NCI-H1694 (cell line): ENCODE measurements at regions not wholly inside any gene's neighbourhood (a gene's known extent, or its start where the extent isn't known, plus 50 kb on each side); places are given as distances from the start of the nearest gene placed in this dataset.
A peak's percentile ranks its signal among the peaks of the same experiment; 100 is the strongest.

Source experiments
- DNase-seq: peaks from one replicate; lab custom pipeline; 2025; lab: John Stamatoyannopoulos, UW

DNA sequence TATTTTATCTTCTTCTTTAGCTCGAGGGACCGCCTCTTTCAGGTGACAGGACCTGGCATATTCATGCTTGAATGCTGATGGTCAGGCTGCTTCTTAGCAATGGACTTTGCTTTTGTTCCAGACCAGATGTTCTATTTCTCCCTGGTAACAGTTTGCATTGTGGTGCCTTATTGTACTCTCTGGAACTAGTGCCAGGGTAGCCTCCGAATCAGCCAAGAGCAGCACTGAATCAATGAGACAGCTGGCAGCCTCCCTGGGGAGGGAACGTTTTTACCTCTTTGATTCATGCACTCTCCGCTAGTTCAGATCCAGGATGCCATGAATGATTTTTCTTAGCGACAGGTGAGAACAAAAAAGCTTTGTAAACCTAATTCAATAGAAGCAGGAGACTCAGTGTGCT, 54.1 kb upstream of the NXPH1 start:
- DNase-seq: peak; percentile 95

GRCh38 chr7:8380130-8380529, 53.3 kb upstream of the NXPH1 start:
- no peak for DNase-seq

DNA sequence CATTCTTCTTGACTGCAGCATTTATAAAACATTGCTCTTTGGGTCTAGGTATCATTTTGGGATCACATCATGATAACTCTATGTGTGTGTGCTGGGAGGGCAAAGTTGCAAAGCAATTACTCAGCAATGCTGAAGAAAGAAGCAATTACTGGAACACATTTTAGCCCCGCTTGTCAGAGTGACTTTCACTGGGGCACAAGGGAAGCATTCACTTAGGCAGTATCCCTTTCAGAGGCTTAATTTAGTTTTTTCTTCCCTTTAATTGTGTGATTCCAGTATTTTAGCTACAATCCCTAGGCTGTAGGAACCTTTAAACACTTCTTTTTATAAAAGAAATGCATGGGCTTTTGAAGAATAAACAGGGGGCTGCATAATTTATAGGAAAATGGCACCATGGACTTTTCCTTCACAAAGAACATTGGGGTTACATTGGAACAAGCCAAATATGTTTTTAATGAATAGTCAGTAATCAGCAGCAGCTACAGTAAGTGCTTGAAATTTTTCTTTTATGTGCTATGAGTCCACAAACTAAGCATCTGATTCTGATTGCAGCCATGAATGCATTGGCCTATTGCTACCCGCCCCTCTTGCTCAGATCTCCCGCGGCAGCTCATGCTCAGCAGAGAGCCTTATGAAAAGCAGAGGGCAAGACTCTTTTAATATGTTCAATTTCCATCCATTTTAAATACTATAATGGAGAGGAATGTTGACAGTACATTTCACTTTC, 51.2 kb upstream of the NXPH1 start:
- no peak for DNase-seq
